Astrocyte of the spinal cord (primary cell): ENCODE measurements at regions not wholly inside any gene's neighbourhood (a gene's known extent, or its start where the extent isn't known, plus 50 kb on each side); places are given as distances from the start of the nearest gene placed in this dataset.
"Not testable (repeated sequence)": the region's sequence is repeated elsewhere in the genome, so short reads cannot be mapped to it uniquely, and the experiment has no call there.

Experiments used
- DNase-seq: peaks from one replicate; pipeline ENCODE4 v3.0.0; 2011; ENCODE audit warnings: low read depth, low spot score
- H3K4me3 ChIP-seq: 2 replicates; pipeline ENCODE4 v1.5.1; 2011; ENCODE audit warnings: low read depth, mild to moderate bottlenecking, low read length, moderate library complexity
- in situ Hi-C: cut with HindIII; loops from 2 replicates; pipeline ENCODE4 v1.10.0; 2017; ENCODE audit warnings: low sequenced_read_pairs
- TF ChIP-seq, protein P1 (sequence below): IDR thresholded peaks from 2 replicates; pipeline ENCODE4 v1.5.1; 2012; ENCODE audit warnings: low read depth, mild to moderate bottlenecking, low read length, inconsistent platforms

DNA sequence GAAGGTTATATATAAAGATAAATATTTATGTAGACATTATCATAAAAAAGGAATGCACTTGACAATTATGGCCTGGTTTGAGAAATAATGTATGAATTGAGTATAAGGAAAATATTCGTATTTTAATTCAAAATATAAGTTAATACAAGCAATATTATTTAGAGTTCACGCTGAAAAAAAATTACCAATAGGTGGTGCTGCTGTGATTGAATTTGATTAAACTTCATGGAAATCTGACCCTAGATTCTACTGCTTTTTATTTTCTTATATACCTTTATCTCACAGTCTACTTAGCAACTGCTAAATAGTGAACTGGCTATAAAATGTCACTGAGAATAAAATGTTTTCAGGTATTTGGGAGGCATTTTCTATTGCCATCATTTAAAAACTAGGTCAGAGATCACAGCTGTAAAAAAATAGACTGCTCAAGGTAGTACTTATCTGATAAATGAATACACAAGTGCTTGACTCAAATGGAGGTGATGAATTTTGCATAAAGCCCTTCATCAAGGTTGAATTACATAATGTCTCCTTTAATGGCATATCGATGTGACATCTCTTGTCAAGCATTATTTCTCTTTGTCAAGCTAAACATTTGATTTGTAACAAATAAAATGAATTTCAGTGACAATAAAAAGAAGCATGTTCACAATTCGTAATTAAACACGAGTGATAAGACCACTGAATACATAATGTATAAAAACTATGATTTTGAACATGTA lies 1638.8 kb upstream of the PCDH7 start:
- in situ Hi-C loops: no loop called here
- no peak overlapping the region for H3K4me3 ChIP-seq
- TF ChIP-seq, protein P1, sequence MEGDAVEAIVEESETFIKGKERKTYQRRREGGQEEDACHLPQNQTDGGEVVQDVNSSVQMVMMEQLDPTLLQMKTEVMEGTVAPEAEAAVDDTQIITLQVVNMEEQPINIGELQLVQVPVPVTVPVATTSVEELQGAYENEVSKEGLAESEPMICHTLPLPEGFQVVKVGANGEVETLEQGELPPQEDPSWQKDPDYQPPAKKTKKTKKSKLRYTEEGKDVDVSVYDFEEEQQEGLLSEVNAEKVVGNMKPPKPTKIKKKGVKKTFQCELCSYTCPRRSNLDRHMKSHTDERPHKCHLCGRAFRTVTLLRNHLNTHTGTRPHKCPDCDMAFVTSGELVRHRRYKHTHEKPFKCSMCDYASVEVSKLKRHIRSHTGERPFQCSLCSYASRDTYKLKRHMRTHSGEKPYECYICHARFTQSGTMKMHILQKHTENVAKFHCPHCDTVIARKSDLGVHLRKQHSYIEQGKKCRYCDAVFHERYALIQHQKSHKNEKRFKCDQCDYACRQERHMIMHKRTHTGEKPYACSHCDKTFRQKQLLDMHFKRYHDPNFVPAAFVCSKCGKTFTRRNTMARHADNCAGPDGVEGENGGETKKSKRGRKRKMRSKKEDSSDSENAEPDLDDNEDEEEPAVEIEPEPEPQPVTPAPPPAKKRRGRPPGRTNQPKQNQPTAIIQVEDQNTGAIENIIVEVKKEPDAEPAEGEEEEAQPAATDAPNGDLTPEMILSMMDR: peak; percentile 34
- peak; percentile 29 for DNase-seq

DNA sequence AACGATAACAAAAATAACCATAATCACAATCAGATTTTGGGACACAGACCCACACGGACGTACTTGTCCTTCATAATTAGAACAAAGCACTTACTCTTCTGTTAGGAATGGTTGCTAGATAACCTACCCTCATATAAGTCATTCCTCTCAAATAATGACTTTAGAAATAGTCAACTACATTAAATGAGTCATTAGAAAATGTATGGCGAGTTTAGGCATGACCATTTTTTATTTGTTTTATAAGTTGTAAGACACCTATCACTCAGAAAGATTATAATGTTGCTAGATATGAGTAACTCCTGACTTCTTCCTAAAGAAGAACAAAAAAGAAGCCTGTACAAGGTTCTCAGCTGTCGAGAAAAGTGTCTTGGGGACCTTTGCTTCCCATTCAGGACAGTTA lies 1637.5 kb upstream of the PCDH7 start:
- in situ Hi-C loops: no loop called here
- TF ChIP-seq, protein P1: no peak
- no peak for DNase-seq
- H3K4me3 ChIP-seq: no peak overlapping the region

DNA sequence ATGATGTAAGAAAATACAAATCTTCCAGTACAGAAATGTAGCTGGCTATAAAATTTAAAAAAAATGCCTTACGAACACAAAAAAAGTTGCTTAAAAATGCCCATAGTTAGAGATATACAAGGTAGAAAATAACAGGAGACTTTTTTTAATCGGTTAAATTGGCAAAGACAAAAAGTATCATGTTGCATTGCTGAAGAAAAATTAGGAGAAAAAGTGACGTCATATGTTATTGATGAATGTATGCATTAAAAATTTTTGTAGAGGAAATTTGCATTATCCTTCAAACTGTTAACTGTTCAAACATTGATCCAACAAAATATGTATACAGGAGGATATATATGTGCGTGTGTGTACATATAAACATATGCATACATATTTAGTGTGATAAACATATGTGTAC lies 1634.4 kb upstream of the PCDH7 start:
- in situ Hi-C loops: no loop called here
- DNase-seq: no peak
- H3K4me3 ChIP-seq: no peak overlapping the region
- TF ChIP-seq, protein P1: no peak

DNA sequence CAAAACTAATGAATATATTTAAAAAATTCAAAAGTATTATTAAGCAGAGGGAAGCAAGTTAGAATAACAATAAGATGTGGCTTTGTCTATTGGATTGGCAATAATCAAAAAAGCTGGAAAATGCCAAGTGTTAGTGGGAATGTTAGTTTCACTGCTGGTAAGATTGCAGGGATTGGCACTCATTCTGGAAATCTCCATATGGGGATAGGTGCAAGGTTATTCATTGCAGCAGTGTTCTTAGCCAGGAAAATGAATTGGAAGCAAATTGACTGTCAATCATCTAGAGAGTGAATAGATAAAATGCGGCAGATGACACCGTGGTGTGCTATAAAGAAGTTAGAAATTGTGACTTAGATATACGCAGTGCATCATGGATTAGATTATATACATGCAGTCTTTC lies 1615.5 kb upstream of the PCDH7 start:
- DNase-seq: no peak
- H3K4me3 ChIP-seq: no peak overlapping the region
- TF ChIP-seq, protein P1: no peak
- in situ Hi-C loops: no loop called here

DNA sequence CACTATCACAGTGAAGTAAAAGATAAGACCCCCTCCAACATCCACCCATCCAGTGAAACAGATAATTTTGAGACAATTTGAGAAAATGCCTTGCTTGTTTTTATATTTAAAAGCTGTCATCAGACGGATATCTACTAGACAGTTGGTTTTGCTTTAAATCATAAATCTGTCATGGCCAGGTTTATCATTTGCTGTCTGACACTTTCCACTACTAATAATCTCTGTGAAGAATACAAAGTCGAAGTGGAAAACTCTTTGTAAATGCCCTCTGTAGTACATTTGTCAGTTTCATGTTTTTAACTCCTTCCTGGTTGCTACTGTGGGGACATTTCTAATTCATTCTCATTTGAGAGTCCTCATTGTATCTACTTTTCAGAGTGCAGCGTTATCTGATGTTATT lies 1606.2 kb upstream of the PCDH7 start:
- TF ChIP-seq, protein P1: no peak
- in situ Hi-C loops: no loop called here
- H3K4me3 ChIP-seq: no peak overlapping the region
- no peak for DNase-seq

DNA sequence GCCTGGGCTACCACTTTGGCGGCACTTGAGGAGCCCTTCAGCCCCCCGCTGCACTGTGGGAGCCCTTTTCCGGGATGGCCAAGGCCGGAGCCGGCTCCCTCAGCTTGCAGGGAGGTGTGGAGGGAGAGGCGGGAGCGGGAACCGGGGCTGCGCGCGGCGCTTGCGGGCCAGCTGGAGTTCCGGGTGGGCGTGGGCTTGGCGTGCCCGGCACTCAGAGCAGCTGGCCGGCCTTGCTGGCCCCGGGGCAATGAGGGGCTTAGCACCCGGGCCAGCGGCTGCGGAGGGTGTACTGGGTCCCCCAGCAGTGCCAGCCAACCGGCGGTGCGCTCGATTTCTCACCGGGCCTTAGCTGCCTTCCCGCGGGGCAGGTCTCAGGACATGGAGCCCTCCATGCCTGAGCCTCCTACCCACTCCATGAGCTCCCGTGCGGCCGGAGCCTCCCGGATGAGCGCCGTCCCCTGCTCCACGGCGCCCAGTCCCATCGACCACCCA lies 1602.9 kb upstream of the PCDH7 start:
- in situ Hi-C loops, DNase-seq, H3K4me3 ChIP-seq: not testable (repeated sequence)

DNA sequence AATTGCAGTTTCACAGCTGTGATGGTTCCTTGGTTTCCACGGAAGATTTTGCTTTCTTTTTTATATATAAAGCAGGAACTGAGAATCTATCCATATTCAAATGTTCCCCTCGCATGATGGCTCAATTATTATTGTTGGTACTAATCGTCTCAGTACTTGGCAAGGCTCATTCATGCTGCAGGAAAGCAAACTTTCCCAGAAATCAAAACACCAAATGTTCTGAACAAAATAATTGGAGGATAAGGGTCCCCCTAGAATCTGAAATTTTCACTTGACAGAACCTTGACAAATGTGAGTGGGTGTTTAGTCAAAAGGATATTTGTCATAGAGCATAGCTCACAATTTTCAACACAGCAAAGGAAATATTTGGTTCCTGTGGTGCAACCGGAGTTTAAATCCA lies 1598.6 kb upstream of the PCDH7 start:
- in situ Hi-C loops: no loop called here
- H3K4me3 ChIP-seq: no peak overlapping the region
- DNase-seq: no peak
- TF ChIP-seq, protein P1: no peak
